GM21381 (cell line): ENCODE measurements at regions not wholly inside any gene's neighbourhood (a gene's known extent, or its start where the extent isn't known, plus 50 kb on each side); places are given as distances from the start of the nearest gene placed in this dataset.
"Not testable (repeated sequence)": the region's sequence is repeated elsewhere in the genome, so short reads cannot be mapped to it uniquely, and the experiment has no call there.

Source experiments
- ATAC-seq: cut with Tn5 transposase; IDR thresholded peaks from one replicate; pipeline ENCODE4 v1.9.1; 2021; ENCODE audit warnings: mild to moderate bottlenecking, moderate library complexity; ENCODE audit not compliant: unreplicated experiment

DNA sequence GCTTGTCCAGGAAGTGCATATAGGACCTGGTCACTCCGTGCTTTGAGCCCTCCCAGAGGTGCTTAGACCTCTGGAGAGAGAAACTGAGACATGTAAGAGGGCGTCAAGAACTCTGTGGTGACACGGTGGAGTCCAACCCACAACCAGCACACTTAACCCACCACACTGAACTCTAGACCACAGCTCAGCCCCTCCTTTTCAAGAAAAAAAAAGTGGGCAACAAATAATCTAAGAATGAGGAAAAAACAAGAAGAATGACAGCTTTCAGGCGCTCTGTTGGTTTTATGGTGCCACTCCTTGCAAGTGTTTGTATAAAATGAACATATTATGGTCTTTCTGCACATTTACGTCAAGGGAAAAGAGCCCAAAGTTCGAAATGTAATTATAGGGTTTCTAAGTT lies 50.2 kb upstream of the SNAPC3 start:
- ATAC-seq: no peak

DNA sequence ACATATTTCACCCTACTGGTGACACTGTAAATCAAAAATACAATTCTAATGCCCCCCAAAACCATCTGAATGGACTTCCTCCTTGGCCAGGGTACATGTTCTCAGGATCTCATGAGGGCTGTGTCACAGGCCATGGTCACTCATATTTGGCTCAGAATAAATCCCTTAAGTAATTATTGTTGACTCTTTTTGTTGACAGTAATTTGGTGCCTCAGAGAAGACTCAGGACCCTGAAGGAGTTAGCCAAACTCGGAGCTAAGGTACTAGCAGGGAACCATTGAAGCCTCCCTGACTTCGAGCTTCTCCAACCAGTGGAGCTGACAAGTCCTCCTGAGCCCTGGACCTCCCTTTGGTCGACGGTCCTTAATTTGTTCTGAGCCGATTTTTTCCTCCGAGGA lies 51.2 kb upstream of the SNAPC3 start:
- no peak for ATAC-seq

GRCh38 chr9:15370466-15371447 lies 51.9 kb upstream of the SNAPC3 start:
- no peak for ATAC-seq

- no peak for ATAC-seq
Measured at GRCh38 chr9:15369871-15370270, 52.8 kb upstream of the SNAPC3 start.

DNA sequence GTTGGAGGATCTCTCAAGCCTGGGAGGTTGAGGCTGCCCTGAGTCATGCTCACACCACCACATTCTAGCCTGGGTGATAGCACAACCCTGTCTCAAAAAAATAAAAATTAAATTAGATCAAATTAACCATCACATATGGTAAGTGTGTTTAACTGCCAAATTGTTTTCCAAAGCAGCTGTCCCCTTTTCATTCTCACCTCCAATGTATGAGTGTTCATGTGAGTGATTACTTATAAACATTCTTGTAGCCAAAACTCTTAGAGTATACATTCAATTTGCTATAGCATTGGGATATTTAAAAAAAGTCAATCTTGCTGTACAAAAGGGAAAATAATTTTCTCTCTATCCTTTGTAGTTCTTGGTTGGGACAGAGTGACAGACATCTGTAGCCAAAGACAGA lies 53.4 kb upstream of the SNAPC3 start:
- no peak for ATAC-seq

DNA sequence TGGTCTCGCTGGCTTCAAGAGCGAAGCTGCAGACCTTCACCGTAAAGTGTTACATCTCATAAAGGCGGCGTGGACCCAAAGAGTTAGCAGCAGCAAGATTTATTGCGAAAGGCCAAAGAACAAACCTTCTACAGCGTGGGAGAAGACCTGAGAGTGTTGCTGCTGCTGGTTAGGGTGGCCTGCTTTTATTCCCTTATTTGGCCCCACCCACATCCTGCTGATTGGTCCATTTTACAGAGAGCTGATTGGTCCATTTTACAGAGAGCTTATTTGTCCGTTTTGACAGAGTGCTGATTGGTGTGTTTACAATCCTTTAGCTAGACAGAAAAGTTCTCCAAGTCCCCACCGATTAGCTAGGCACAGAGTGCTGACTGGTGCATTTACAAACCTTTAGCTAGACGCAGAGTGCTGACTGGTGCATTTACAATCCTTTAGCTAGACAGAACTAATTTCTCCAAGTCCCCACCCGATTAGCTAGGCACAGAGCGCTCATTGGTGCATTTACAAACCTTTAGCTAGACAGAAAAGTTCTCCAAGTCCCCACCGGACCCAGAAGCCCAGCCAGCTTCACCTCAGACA lies 57.6 kb upstream of the SNAPC3 start:
- ATAC-seq: not testable (repeated sequence)

DNA sequence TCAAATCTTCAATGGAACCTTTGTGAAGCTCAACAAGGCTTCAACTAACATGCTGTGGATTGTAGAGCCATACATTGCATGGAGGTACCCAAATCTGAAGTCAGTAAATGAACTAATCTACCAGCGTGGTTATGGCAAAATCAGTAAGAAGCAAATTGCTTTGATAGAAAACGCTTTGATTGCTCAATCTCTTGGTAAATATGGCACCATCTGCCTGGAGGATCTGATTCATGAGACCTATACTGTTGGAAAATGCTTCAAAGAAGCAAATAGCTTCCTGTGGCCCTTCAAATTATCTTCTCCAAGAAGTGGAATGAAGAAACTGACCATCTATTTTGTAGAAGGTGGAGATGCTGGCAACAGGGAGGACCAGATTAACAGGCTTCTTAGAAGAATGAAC lies 54.7 kb upstream of the TTC39B start:
- ATAC-seq: no peak

GRCh38 chr9:15357050-15357653 lies 50.1 kb upstream of the TTC39B start:
- peak; percentile 97 for ATAC-seq
